ENCODE measurements at regions not wholly inside any gene's neighbourhood (a gene's known extent, or its start where the extent isn't known, plus 50 kb on each side); places are given as distances from the start of the nearest gene placed in this dataset.

GRCh38 chr5:44887722-44888121 lies 79.0 kb downstream of the MRPS30 start:
- ATAC-seq (no peak), DNase-seq (no peak)
- intact Hi-C loops (cut with DNase I), result no loop called here
- Histone ChIP-seq H3K36me3 (no peaks in the 10 kb centered on the region), H3K9me3 (peaks cover 0 to 20% (median 6%) of the 10 kb centered on the region in 11 donors), H3K4me3 (no peak overlapping the region), H3K27ac (no peak overlapping the region), H3K27me3 (no peaks in the 10 kb centered on the region), H3K4me1 (no peaks in the 10 kb centered on the region)
- no peak for TF ChIP-seq CTCF (IDR thresholded peaks at IDR 0.05)
- WGBS, 2 donors, result 55 to 71% methylated on average over 1 of the region's 1 CpG

DNA sequence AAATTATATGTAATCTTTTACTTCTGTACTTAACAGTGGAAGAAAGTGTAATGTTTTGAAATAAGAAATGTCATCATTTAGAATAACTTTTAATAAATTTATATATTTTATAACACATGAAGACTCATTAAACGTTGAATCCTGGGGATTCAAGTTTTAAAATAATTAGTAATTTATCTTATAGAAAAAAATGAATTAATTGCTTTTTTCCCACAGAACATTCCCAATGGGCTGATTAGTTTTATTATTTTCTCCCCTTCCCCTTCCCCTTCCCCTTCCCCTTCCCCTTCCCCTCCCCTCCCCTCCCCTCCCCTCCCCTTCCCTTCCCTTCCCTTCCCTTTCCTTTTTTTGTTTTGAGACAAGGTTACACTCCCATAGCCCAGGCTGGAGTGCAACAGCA lies 79.7 kb downstream of the MRPS30 start:
- Histone ChIP-seq H3K27me3 (no peaks in the 10 kb centered on the region), H3K27ac (no peak overlapping the region), H3K9me3 (peaks cover 0 to 20% (median 6%) of the 10 kb centered on the region in 11 donors), H3K4me3 (no peak overlapping the region), H3K4me1 (no peaks in the 10 kb centered on the region), H3K36me3 (no peaks in the 10 kb centered on the region)
- no peak for ATAC-seq
- intact Hi-C loops (cut with DNase I), result no loop called here
- no peak for DNase-seq
- WGBS, 2 donors, result 65 to 89% methylated on average over 1 of the region's 1 CpG
- no peak for TF ChIP-seq CTCF (IDR thresholded peaks at IDR 0.05)

DNA sequence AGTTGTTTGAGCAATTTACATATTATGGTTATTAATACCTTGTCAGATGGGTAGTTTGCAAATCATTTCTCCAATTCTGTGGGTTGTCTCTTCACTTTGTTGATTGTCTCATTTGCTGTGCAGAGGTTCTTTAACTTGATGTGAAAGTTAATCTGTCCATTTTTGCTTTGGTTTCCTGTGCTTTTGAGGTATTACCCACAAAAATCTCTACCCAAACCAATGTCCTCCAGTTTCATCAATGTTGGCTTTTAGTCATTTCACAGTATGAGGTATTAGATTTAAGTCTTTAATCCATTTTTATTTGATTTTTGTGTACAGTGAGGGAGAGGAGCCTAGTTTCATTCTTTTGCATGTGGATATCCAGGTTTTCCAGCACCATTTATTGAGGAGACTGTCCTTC lies 82.4 kb downstream of the MRPS30 start:
- ATAC-seq (no peak), DNase-seq (no peak)
- no peaks in the 10 kb centered on the region for H3K4me1 ChIP-seq
- H3K4me3 ChIP-seq, result no peak overlapping the region
- intact Hi-C loops (cut with DNase I), result no loop called here
- no peaks in the 10 kb centered on the region for H3K36me3 ChIP-seq
- no peaks in the 10 kb centered on the region for H3K27me3 ChIP-seq
- no peak overlapping the region for H3K27ac ChIP-seq
- H3K9me3 ChIP-seq, result peaks cover 0 to 20% (median 6%) of the 10 kb centered on the region in 11 donors
- TF ChIP-seq CTCF (IDR thresholded peaks at IDR 0.05), result no peak

DNA sequence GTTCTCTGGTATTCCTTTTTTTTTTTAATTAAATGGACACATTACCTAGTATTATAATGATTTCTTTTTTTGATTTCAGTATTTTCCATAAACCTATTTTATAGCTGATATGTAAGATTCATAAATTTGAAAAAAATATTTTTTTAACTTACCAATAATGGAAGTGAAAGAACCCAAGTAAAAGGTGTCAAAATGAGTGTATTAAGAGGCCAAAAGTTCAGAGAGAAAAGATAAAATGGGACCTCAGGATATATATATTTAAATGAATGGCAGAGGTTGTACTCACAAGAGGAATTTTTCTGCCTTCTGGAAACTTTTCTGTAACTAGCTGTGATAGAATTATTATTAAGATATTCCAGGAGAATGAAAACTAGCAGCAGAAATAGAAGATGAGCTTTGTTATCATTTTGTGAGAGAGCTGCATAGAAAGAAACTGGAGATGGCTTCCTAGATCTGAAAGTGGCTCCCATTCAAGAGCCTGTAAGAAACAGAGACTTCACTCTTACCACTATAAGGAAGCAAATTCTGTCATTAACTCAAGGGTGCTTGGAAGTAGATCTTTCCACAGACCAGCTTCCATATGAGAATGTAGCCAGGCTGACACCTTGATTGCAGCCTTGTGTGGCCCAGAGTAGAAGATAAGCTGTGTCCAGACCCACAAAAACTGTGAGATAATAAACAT lies 91.7 kb downstream of the MRPS30 start:
- Histone ChIP-seq H3K4me3 (no peak overlapping the region), H3K9me3 (no peaks in the 10 kb centered on the region), H3K36me3 (no peaks in the 10 kb centered on the region), H3K27me3 (no peaks in the 10 kb centered on the region), H3K27ac (no peak overlapping the region), H3K4me1 (no peaks in the 10 kb centered on the region)
- ATAC-seq, result no peak
- intact Hi-C loops (cut with DNase I), result no loop called here
- no peak for DNase-seq
- TF ChIP-seq CTCF (IDR thresholded peaks at IDR 0.05), result no peak

All from heart right ventricle (tissue), 16 donors.